ENCODE measurements at regions not wholly inside any gene's neighbourhood (a gene's known extent, or its start where the extent isn't known, plus 50 kb on each side); places are given as distances from the start of the nearest gene placed in this dataset.

DNA sequence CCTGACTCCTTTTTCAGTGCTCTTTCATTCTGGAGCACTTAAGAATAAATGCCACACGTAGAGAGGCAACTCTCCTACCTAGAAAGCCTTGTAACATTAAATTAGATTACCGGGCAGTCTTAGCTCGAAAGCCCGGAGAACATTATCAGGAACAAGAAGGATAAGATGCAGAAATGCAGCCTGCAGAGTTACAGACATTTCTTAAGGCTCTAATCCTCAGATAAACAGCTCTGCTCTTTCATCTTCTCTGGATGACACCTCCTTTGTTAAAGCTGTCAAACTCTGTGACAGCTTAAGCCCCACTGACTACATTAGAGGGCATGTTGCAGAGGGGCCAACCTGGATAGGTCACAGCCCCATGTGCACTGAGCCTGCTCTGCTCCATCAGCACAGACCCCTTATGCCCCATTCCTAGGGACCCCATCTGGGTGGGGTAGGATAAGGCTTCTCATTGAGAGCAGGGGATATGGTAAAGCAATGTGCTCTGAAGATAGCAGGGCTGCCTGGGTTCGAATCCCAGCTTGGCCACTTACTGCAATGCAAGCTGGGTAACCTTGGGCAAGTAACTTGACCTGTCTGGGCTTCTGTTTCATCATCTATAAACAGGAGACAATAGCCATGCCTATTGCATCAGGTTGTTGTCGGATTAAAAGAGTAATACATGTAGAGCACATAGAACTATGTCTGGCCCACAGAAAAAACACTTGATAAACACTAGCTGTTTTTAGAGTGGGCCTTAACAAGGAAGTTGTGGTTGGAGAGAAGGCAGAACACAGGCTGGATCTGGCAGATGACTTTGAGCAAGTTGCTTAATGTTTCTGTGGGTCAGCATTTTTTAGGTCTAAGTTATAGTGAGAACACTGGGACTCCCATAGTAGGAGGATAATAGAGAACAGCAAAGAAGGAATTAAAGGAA is 111.4 kb downstream of the THNSL2 start:
- DNase-seq, result no peak

- DNase-seq, result peak in 1 of 2 donors; percentile 29
Measured at GRCh38 chr2:88269836-88270235, 99.7 kb downstream of the THNSL2 start.

DNA sequence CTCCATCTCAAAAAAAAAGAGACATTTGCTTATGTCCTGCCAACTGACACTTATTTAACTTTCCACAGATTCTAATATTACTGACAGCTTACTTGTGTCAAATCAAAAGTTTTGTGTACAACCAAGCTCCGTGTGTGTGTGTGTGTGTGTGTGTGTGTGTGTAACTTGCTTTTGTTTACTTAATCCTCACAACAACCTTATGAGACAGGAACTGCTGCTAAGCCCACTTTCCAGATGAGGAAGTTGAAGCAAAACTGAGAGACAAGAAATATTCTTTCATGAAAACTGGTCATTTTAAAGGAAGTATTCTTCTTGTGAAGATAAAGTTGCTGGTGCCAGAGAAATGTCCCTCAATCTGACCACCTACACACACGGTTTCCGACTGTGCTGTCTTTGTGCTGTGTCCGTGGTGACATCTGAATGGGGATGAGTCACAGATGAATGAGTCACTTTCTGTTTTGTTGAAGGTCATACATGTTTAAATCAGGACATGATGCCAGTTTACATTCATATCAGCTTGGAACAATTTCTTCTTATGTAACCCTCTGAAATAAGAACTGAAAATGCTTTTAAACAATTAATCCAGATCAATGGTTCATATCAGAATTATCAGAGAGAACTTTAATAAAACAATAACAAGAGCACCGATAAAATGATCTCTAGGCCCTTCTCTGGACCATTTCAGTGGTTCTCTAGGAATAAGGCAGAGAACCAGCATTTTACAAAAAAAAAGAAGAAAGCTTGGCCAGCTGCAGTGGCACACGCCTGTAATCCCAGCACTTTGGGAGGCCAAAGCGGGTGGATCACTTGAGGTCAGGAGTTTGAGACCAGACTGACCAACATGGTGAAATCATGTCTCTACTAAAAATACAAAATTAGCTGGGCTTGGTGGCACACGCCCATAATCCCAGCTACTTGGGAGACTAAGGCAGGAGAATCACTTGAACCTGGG is 95.5 kb downstream of the THNSL2 start:
- peak in 1 of 2 donors; percentile 19 for DNase-seq

DNA sequence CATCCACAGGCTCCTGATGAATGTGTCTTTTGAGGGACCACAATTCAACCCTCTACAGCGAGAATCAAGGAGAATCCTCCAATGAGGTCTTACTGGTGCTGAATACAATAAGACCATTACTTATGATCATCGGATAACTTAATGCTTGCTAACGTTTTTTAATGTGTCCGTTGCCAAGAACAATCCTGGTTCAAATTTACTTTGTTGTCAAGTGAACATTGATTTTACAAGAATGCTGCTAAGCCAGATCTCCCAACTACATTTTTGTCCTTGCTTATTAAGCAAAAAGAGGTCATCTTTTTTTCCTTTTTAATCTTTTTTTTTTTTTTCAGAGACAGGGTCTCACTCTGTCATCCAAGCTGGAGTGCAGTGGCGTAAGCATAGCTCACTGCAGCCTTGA is 93.7 kb downstream of the THNSL2 start:
- no peak for DNase-seq

DNA sequence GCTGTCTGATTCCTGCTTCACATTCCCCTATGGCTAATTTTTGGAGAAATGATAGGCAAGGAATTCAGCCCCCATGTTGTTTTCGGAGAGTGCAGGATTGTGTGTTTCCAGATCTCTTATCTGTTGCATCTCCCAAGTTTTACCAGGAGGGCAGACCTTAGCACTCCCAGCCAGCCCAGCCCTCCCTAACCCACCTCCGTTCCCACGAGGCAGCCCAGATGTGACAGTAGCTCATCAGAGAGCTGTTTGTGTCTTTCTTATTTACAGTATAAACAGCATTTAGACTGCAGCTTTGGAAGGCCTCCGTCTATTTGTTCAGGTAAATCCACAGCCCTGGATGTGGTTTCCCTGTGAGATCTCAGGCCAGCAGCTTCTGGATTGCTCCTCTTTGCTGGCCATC is 91.6 kb downstream of the THNSL2 start:
- DNase-seq, result no peak

DNA sequence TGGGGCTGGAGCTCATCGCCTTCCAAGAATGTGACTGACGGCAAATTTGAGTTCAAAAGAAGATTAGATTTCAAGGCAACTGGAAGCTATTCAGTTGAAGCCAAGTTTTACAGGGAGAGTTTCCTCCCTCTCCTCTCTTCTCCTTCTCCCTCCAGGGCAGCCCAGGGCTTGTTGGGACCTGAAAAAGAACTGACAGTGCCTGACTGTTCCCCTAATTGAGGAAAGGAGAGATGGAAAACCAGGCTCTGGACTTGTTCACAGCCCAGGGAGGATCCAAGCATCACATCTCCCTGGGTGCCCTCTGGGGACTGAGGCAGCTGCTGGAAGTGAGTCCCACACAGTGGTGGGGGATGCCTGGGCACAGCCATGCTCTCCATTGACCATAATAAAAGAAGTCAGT is 88.1 kb downstream of the THNSL2 start:
- DNase-seq, result no peak

- no peak for DNase-seq
Measured at GRCh38 chr2:88254437-88255091, 84.4 kb downstream of the THNSL2 start.

DNA sequence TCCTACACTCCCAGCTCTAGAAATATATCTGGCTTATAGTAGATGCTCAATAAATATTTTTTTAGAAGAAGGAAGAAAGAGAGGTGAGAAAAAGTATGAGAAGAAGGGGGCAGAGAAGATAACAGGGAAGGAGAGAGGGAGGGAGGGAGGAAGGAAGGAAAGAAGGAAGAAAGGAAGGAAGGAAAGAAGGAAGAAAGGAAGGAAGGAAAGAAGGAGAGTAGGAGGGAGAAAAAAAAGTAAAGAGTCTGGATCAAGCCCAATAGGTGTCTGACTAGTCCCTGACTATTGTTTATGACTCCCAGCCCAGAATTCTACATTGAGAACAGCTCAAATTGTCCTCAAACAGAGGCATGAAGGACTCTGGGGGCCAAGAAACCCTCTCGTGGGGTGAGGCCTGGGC is 83.9 kb downstream of the THNSL2 start:
- no peak for DNase-seq

DNA sequence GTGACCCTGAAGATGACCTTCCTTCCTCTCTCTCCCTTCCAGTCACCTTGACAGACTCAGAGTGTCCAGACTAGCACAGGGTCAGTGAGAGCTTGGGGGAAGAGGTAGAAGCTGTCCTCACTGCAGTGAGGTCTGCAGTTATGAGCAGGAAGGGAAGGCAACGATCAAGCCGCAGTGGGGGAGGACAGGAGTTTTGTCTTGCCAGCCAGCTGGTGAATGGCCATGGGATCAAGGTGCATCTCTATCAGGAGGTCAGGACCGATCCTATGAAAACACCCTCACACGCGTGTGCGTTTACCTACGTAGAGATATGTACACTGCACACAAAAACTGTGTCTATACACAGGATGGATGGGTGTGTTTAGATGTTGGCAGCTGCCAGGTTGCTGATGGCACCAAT is 83.2 kb downstream of the THNSL2 start:
- no peak for DNase-seq

- no peak for DNase-seq
Measured at GRCh38 chr2:88252646-88253045, 82.5 kb downstream of the THNSL2 start.

- DNase-seq, result no peak
Measured at GRCh38 chr2:88252111-88252510, 82.0 kb downstream of the THNSL2 start.

- DNase-seq, result no peak
Measured at GRCh38 chr2:88250404-88250803, 80.3 kb downstream of the THNSL2 start.

GRCh38 chr2:88248280-88248828 is 78.2 kb downstream of the THNSL2 start:
- DNase-seq, result no peak

DNA sequence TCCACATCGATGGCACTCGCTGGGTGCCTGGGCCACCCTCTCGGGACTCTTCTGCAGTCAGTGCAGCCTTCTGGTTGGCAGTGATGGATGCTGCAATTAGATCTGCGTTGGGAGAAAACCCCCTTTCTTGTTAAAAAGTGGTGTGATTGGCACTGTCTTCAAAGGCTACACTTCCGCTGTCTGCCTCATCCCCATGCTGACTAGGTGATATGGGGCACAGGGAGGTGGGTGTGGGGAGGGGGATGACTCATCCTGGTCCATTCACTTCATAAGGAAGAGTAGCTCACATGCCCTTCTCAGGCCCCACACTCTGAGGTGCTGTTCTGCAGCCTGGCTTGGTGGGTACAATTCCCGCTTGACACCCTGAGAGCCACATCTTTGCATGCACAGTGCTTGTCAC is 77.4 kb downstream of the THNSL2 start:
- peak in 1 of 2 donors; percentile 3 for DNase-seq

GRCh38 chr2:88245109-88245508 is 75.0 kb downstream of the THNSL2 start:
- no peak for DNase-seq

DNA sequence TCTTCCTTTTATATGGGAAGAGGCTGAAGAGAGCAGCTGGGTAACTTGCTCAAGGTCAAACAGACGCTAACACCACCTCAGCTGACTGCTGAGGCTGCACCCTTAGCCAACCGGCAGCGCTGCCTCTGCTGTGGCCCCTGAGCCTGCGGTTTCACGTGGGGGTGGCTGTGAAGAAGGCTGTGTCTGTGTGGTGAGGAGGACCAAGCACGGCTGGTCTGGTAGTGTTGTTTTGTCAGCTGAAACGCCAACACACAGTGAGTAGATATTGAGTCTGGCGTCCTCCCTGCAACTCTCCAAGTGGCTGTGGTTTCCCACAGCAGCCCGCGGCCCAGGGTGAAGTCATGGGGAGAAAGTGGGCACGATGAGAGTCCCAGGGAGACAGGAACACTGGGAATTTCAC is 69.6 kb downstream of the THNSL2 start:
- DNase-seq, result peak; percentile 18 to 47

DNA sequence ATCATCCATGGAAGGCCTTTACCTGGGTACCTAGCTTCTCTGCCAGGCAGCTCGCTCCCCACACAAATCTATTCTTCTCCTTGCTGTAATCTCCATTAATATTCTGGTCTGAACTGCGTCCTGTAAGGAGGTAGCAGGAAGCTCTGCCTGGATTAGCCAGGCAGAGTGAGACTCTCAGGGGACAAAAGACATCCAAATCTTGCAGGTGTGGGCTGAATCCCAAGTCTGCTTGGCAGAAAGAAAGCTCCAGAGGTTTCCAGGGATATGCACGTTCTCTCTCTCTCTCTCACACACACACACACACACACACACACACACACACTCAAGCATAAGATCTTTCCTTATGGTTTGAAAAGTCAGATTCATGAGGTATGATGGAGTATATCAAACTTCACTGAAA is 66.5 kb downstream of the THNSL2 start:
- DNase-seq, result no peak
